DOHH2 (cell line): ENCODE measurements at regions not wholly inside any gene's neighbourhood (a gene's known extent, or its start where the extent isn't known, plus 50 kb on each side); places are given as distances from the start of the nearest gene placed in this dataset.
A peak's percentile ranks its signal among the peaks of the same experiment; 100 is the strongest.

Experiments
- H3F3A ChIP-seq: fragments of 200-600 bp; sonication (generic), shearing (Covaris generic); 2 replicates; pipeline ENCODE4 v1.6.0; 2016; ENCODE audit warnings: antibody characterized with exemption, mild to moderate bottlenecking; ENCODE audit not compliant: control insufficient read depth, insufficient read depth
- H3K27ac ChIP-seq: fragments of 200-600 bp; sonication (generic); 2 replicates; pipeline ENCODE4 v1.5.1; 2014; ENCODE audit warnings: low read depth, mild to moderate bottlenecking, low read length, moderate library complexity
- H3K27me3 ChIP-seq: fragments of 200-600 bp; sonication (generic); 2 replicates; pipeline ENCODE4 v1.6.1; 2014; ENCODE audit warnings: mild to moderate bottlenecking, low read length, mixed read lengths; ENCODE audit not compliant: control insufficient read depth
- H3K36me3 ChIP-seq: fragments of 200-600 bp; sonication (generic); 2 replicates; pipeline ENCODE4 v1.6.1; 2014; ENCODE audit warnings: mild to moderate bottlenecking, low read length, moderate library complexity, mixed read lengths; ENCODE audit not compliant: control insufficient read depth
- H3K4me1 ChIP-seq: fragments of 200-600 bp; sonication (generic); 2 replicates; pipeline ENCODE4 v1.6.1; 2014; ENCODE audit warnings: mild to moderate bottlenecking, low read length, mixed read lengths; ENCODE audit not compliant: control insufficient read depth
- H3K4me2 ChIP-seq: fragments of 200-600 bp; sonication (generic); 2 replicates; pipeline ENCODE4 v1.6.0; 2014; ENCODE audit warnings: mild to moderate bottlenecking, low read length, moderate library complexity
- H3K4me3 ChIP-seq: fragments of 200-600 bp; sonication (generic); 2 replicates; pipeline ENCODE4 v1.5.1; 2014; ENCODE audit warnings: mild to moderate bottlenecking, low read length, mixed read lengths
- H3K79me2 ChIP-seq: fragments of 200-600 bp; sonication (generic); 2 replicates; pipeline ENCODE4 v1.6.1; 2014; ENCODE audit warnings: mild to moderate bottlenecking, low read length, mixed read lengths; ENCODE audit not compliant: control insufficient read depth
- H3K9me2 ChIP-seq: fragments of 200-600 bp; sonication (generic); replicated peaks from 2 replicates; pipeline ENCODE4 v1.6.1; 2014; ENCODE audit warnings: mild to moderate bottlenecking, low read length, mixed read lengths; ENCODE audit not compliant: control insufficient read depth
- H3K9me3 ChIP-seq: fragments of 200-600 bp; sonication (generic); 2 replicates; pipeline ENCODE4 v1.6.1; 2014; ENCODE audit warnings: antibody characterized with exemption, low read length, mixed read lengths; ENCODE audit not compliant: control insufficient read depth, insufficient read depth
- H4K20me1 ChIP-seq: fragments of 200-600 bp; sonication (generic); 2 replicates; pipeline ENCODE4 v1.6.0; 2014; ENCODE audit warnings: low read depth, mild to moderate bottlenecking, antibody characterized with exemption, low read length, moderate library complexity; ENCODE audit not compliant: control insufficient read depth, insufficient read depth
- EZH2phosphoT487 ChIP-seq: fragments of 200-600 bp; sonication (generic); IDR thresholded peaks from 2 replicates; pipeline ENCODE4 v1.6.1; 2017; ENCODE audit warnings: borderline replicate concordance, mild to moderate bottlenecking, antibody characterized with exemption, low read length, moderate library complexity, mixed read lengths
- TF ChIP-seq, protein P1 (sequence below): fragments of 200-600 bp; sonication (generic); IDR thresholded peaks from one replicate; pipeline ENCODE4 v1.5.1; 2014; ENCODE audit warnings: antibody characterized with exemption, mild to moderate bottlenecking, low read depth, low read length; ENCODE audit not compliant: poor library complexity, severe bottlenecking

GRCh38 chr17:79299349-79299748 is 224.7 kb downstream of the ENGASE start:
- Histone ChIP-seq H3K9me2 (no peaks in the 10 kb centered on the region), H3K27ac (no peak overlapping the region)

DNA sequence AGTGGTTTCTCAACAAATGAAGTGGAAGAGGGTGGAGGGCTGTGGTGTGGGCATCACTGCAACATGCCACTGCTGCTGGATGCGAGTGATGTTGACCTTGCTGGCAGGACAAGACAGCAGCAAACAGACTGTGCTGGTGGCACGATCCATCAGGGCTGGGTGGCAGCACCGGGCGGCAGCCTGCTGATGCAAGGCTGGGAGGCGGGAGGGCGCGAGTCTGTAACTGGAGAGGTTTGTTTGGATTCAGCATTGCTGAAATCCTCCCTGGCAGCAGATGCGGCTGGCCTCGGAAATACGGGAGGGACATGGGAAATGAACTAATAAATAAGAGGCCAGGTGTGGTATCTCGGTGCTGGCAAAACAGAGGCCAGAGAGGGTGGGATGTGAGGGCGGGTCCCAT is 224.2 kb downstream of the ENGASE start:
- TF ChIP-seq EZH2phosphoT487, result no peak
- TF ChIP-seq, protein P1, sequence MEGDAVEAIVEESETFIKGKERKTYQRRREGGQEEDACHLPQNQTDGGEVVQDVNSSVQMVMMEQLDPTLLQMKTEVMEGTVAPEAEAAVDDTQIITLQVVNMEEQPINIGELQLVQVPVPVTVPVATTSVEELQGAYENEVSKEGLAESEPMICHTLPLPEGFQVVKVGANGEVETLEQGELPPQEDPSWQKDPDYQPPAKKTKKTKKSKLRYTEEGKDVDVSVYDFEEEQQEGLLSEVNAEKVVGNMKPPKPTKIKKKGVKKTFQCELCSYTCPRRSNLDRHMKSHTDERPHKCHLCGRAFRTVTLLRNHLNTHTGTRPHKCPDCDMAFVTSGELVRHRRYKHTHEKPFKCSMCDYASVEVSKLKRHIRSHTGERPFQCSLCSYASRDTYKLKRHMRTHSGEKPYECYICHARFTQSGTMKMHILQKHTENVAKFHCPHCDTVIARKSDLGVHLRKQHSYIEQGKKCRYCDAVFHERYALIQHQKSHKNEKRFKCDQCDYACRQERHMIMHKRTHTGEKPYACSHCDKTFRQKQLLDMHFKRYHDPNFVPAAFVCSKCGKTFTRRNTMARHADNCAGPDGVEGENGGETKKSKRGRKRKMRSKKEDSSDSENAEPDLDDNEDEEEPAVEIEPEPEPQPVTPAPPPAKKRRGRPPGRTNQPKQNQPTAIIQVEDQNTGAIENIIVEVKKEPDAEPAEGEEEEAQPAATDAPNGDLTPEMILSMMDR, result no peak
- H3K4me2 ChIP-seq, result no peak overlapping the region
- 0 out of 2 replicates have a peak, but pooled peaks cover 5% of the 10 kb centered on the region for H3K27me3 ChIP-seq
- no peak overlapping the region for H3K4me3 ChIP-seq
- peaks cover 7% of the 10 kb centered on the region for H3K4me1 ChIP-seq
- H3K36me3 ChIP-seq, result no peaks in the 10 kb centered on the region
- no peaks in the 10 kb centered on the region for H3K9me3 ChIP-seq
- H3K79me2 ChIP-seq, result no peaks in the 10 kb centered on the region
- no peak overlapping the region for H3K27ac ChIP-seq
- no peaks in the 10 kb centered on the region for H3K9me2 ChIP-seq
- no peaks in the 10 kb centered on the region for H4K20me1 ChIP-seq
- no peaks in the 10 kb centered on the region for H3F3A ChIP-seq

More at GRCh38 chr17:79299349-79299748, 224.7 kb downstream of the ENGASE start:
- H4K20me1 ChIP-seq, result no peaks in the 10 kb centered on the region
- no peaks in the 10 kb centered on the region for H3F3A ChIP-seq
- H3K36me3 ChIP-seq, result no peaks in the 10 kb centered on the region
- no peak overlapping the region for H3K4me2 ChIP-seq
- peaks cover 11% of the 10 kb centered on the region for H3K4me1 ChIP-seq
- no peaks in the 10 kb centered on the region for H3K9me3 ChIP-seq
- TF ChIP-seq, protein P1, result peak; percentile 23
- TF ChIP-seq EZH2phosphoT487, result no peak
- H3K79me2 ChIP-seq, result no peaks in the 10 kb centered on the region
- H3K4me3 ChIP-seq, result no peak overlapping the region
- H3K27me3 ChIP-seq, result 0 out of 2 replicates have a peak, but pooled peaks cover 5% of the 10 kb centered on the region

- H4K20me1 ChIP-seq, result no peaks in the 10 kb centered on the region
- no peaks in the 10 kb centered on the region for H3K36me3 ChIP-seq
- H3K79me2 ChIP-seq, result no peaks in the 10 kb centered on the region
- H3K9me2 ChIP-seq, result no peaks in the 10 kb centered on the region
- no peak overlapping the region for H3K4me2 ChIP-seq
- H3K4me3 ChIP-seq, result no peak overlapping the region
- no peaks in the 10 kb centered on the region for H3F3A ChIP-seq
- no peaks in the 10 kb centered on the region for H3K9me3 ChIP-seq
- no peak for TF ChIP-seq EZH2phosphoT487
- TF ChIP-seq, protein P1, result no peak
- H3K27me3 ChIP-seq, result peaks cover 5% of the 10 kb centered on the region; the same call in 1 of the 2 replicates
- no peaks in the 10 kb centered on the region for H3K4me1 ChIP-seq
- no peak overlapping the region for H3K27ac ChIP-seq
Observed at GRCh38 chr17:79296243-79296642, 221.6 kb downstream of the ENGASE start.
